Neural crest cell (in vitro differentiated cells): ENCODE measurements at regions not wholly inside any gene's neighbourhood (a gene's known extent, or its start where the extent isn't known, plus 50 kb on each side); places are given as distances from the start of the nearest gene placed in this dataset.

Experiments used
- DNase-seq: peaks from one replicate; pipeline ENCODE4 v3.0.0; 2021; ENCODE audit warnings: low read depth, mixed read lengths, low spot score
- H3K27ac Mint-ChIP-seq: one replicate; pipeline ENCODE4 v1.8.0; 2021; ENCODE audit warnings: mild to moderate bottlenecking, mixed read lengths; ENCODE audit not compliant: unreplicated experiment
- H3K27me3 Mint-ChIP-seq: 2 replicates; pipeline ENCODE4 v1.8.0; 2021; ENCODE audit warnings: low read depth, mild to moderate bottlenecking, mixed read lengths
- H3K36me3 Mint-ChIP-seq: 2 replicates; pipeline ENCODE4 v1.8.0; 2021; ENCODE audit warnings: low read depth, mild to moderate bottlenecking, mixed read lengths
- H3K4me1 Mint-ChIP-seq: 2 replicates; pipeline ENCODE4 v1.8.0; 2021; ENCODE audit warnings: mixed read lengths
- H3K4me3 Mint-ChIP-seq: one replicate; pipeline ENCODE4 v1.8.0; 2021; ENCODE audit warnings: mild to moderate bottlenecking, mixed read lengths
- H3K9me3 Mint-ChIP-seq: 2 replicates; pipeline ENCODE4 v1.8.0; 2021; ENCODE audit warnings: mixed read lengths
- TF ChIP-seq, protein P1 (sequence below): fragments of 200-600 bp; sonication (generic); conservative IDR thresholded peaks from 2 replicates; pipeline ENCODE4 v1.5.0; 2021; ENCODE audit warnings: antibody characterized with exemption, mild to moderate bottlenecking

DNA sequence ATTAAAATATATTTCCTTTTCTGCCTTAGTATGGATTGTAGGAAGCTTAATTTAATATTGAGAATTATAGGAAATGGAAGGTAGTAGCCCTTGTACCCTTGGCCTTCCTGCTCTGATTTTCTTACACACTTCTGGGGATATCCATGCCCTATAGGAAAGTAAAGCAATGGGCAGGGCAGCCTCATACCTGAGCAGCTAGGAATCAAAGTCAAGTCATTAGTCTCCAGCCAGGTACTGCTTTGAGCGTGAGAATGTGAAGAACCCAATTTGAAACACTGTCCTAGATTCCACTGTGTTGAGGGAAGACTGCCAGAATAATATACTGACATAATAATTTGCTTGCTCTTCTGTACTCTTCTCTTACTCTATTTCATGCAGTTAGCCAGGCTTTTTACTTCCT, 51.0 kb upstream of the L3MBTL3 start:
- no peak overlapping the region for H3K27ac Mint-ChIP-seq
- no peaks in the 10 kb centered on the region for H3K36me3 Mint-ChIP-seq
- TF ChIP-seq, protein P1, sequence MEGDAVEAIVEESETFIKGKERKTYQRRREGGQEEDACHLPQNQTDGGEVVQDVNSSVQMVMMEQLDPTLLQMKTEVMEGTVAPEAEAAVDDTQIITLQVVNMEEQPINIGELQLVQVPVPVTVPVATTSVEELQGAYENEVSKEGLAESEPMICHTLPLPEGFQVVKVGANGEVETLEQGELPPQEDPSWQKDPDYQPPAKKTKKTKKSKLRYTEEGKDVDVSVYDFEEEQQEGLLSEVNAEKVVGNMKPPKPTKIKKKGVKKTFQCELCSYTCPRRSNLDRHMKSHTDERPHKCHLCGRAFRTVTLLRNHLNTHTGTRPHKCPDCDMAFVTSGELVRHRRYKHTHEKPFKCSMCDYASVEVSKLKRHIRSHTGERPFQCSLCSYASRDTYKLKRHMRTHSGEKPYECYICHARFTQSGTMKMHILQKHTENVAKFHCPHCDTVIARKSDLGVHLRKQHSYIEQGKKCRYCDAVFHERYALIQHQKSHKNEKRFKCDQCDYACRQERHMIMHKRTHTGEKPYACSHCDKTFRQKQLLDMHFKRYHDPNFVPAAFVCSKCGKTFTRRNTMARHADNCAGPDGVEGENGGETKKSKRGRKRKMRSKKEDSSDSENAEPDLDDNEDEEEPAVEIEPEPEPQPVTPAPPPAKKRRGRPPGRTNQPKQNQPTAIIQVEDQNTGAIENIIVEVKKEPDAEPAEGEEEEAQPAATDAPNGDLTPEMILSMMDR, result no peak
- no peaks in the 10 kb centered on the region for H3K4me1 Mint-ChIP-seq
- H3K4me3 Mint-ChIP-seq, result no peak overlapping the region
- DNase-seq, result no peak
- peaks cover 2% of the 10 kb centered on the region for H3K9me3 Mint-ChIP-seq
- H3K27me3 Mint-ChIP-seq, result no peaks in the 10 kb centered on the region

DNA sequence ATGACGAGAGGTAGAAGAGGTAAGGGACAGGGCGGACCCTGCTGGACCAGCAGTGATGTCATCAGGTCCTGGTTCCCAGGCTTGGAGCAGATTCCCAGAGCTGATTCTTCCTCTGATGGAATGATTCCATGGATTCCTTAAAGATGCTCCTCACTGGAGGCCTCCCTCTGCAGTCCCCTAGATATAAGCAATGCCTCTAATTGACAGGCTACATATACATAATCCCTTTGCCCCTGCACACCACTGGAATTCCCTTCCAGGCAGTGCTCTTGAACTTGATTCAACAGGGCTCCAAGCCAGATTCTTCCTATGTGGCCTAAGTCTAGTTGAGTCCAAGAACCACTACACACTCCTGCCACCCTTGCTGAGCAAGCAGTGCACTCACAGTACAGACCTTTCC, 52.3 kb upstream of the L3MBTL3 start:
- no peaks in the 10 kb centered on the region for H3K36me3 Mint-ChIP-seq
- TF ChIP-seq, protein P1, result no peak
- H3K4me3 Mint-ChIP-seq, result no peak overlapping the region
- H3K27me3 Mint-ChIP-seq, result no peaks in the 10 kb centered on the region
- peaks cover 2% of the 10 kb centered on the region for H3K9me3 Mint-ChIP-seq
- H3K4me1 Mint-ChIP-seq, result no peaks in the 10 kb centered on the region
- no peak for DNase-seq
- no peak overlapping the region for H3K27ac Mint-ChIP-seq

DNA sequence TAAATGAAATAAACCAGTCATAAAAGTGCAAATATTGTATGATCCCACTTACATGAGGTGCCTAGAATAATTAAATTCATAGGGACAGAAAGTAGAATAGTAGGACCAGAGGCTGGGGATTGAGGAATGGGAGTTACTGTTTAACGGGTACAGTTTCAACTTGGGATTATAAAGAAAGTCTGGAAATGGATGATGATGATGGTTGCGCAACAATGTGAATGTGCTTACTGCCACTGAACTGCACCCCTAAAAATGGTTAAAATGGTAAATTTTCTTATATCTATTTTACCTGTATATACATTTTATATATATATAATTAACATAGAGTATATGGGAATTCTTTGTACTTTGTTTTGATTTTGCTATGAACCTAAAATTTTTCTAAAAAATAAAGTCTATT, 53.3 kb upstream of the L3MBTL3 start:
- no peaks in the 10 kb centered on the region for H3K36me3 Mint-ChIP-seq
- no peaks in the 10 kb centered on the region for H3K27me3 Mint-ChIP-seq
- TF ChIP-seq, protein P1, result no peak
- no peak overlapping the region for H3K4me3 Mint-ChIP-seq
- peaks cover 2% of the 10 kb centered on the region for H3K9me3 Mint-ChIP-seq
- no peaks in the 10 kb centered on the region for H3K4me1 Mint-ChIP-seq
- DNase-seq, result no peak
- no peak overlapping the region for H3K27ac Mint-ChIP-seq

DNA sequence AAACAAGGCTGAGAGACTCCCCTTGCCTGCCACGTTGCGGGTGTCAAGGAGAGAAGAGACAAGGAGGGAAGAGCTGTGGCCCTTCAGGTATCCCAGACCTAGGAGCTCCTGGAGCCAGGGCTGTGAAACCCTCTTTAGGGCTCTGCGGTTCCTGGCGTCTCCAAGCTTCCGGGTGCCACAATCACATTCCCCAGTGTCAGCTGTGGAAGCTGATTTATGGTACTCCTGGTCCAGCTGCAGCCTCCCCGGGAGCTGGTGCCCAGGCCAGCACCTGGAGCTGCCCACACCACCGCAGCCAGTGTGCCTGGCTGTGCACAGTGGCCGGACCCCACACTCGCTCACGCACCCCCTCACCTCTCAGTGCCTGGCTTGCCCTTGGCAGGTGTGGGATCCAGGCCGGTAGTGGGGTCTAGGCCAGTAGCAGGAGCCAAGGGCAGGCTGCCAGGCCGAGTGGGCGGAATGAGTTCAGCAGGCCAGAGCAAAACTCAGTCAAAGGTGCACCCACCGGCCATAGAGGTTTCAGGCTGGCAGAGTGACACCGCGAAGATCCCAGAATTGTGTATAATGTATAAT, 58.9 kb upstream of the L3MBTL3 start:
- no peak for DNase-seq
- Mint-ChIP-seq H3K36me3 (no peaks in the 10 kb centered on the region), H3K4me3 (no peak overlapping the region), H3K27me3 (no peaks in the 10 kb centered on the region), H3K27ac (no peak overlapping the region), H3K4me1 (no peaks in the 10 kb centered on the region), H3K9me3 (peaks cover 2% of the 10 kb centered on the region)
- TF ChIP-seq, protein P1, result no peak

DNA sequence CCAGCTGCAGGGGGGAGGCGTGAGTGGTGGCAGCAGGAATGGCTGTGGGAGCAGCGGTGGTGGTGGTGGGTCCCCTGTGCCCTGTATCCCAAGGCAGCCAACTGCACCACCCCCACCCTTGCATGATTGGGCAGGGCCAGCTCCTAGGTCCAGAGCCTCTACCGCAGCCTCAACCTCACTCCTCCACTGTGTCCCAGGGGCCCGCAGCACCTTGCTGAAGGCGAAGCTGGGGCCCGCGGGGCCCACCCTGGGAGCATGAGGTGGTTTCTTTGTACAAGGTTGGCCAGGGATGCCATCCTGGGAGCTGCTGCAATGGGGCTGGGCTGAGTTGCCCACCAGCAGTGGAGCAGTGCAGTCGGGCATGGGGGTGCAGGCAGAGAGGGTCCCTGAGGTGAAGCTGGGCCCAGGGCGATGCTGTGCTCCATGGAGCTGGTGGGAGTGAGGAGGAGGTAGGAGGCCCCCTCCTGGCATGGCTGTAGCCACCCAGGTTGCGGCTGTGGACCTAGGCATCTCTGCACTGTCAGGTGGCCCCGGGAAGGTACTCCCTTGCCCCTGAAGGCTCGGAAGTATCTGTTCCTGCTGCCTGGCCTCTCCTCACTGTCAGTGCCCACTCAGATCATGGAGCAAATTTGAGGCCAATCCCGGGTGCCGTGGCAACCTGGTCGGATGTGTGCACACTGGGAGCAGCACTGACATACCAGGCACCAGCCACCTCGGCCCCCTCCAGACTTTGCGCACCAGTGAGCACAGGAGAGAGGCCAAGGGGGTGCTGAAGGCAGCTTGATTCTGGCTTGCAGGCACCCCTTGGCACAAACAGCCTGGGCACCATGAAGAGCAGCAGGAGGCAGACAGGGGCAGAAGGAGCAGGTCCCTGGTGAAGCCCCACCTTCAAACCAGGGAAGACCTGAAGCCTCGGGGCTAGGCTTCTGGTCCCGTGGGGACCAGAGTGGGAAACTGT, 60.2 kb upstream of the L3MBTL3 start:
- no peak overlapping the region for H3K27ac Mint-ChIP-seq
- TF ChIP-seq, protein P1, result no peak
- H3K36me3 Mint-ChIP-seq, result no peaks in the 10 kb centered on the region
- no peaks in the 10 kb centered on the region for H3K27me3 Mint-ChIP-seq
- H3K4me3 Mint-ChIP-seq, result no peak overlapping the region
- no peaks in the 10 kb centered on the region for H3K9me3 Mint-ChIP-seq
- no peaks in the 10 kb centered on the region for H3K4me1 Mint-ChIP-seq
- no peak for DNase-seq
